ENCODE measurements at regions not wholly inside any gene's neighbourhood (a gene's known extent, or its start where the extent isn't known, plus 50 kb on each side); places are given as distances from the start of the nearest gene placed in this dataset.

DNA sequence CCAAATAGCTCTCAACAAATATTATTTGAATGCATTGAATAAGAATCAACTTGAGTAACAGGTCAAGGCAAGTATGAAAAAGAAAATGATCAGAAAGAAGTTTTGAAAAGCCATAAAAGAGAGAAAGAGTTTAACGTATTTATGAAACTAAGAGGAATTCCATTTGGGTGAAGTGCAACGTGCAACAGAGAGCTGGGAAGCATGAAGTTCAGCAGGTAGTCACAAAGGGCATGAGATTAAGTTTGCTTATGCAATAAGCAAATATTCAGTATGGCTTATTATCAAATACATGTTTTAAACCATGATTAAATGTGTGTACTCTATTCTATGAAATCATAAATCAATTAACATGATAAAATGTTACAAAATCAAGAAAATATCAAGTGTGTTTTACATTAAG, 62.7 kb upstream of the PCDH17 start:
- no peak for TF ChIP-seq SP1 (CRISPR knock-in tag; IDR thresholded peaks at IDR 0.05)
- no peak for TF ChIP-seq CBX2 (IDR thresholded peaks at IDR 0.05; ENCODE audit: insufficient read depth, low read length, poor library complexity, severe bottlenecking)
- no peak for TF ChIP-seq SIN3A (IDR thresholded peaks at IDR 0.05; ENCODE audit: borderline replicate concordance in 2 of 2, control insufficient read depth in 1 of 2, low read depth in 2 of 2, low read length in 2 of 2)
- no peak for TF ChIP-seq NR2C1 (IDR thresholded peaks at IDR 0.05)
- no peak for TF ChIP-seq NR2C1 (tag; IDR thresholded peaks at IDR 0.05)
- TF ChIP-seq FOSL1 (tag; conservative IDR thresholded peaks at IDR 0.05): no peak
- no peak for TF ChIP-seq SPI1 (IDR thresholded peaks at IDR 0.05; ENCODE audit: borderline replicate concordance, low read depth, low read length)
- no peak for TF ChIP-seq GABPA (tag; conservative IDR thresholded peaks at IDR 0.05; ENCODE audit: low read depth)

Data from K562 (cell line).